Right forelimb (tissue), 1 donor: ENCODE measurements at regions not wholly inside any gene's neighbourhood (a gene's known extent, or its start where the extent isn't known, plus 50 kb on each side); places are given as distances from the start of the nearest gene placed in this dataset.

Experiments
- DNase-seq: peaks from one replicate; pipeline ENCODE4 v3.0.0-alpha.2; 2018

GRCh38 chr5:156232251-156232869 lies 94.6 kb upstream of the SGCD start:
- DNase-seq: no peak

GRCh38 chr5:156237361-156237760 lies 89.6 kb upstream of the SGCD start:
- DNase-seq: no peak

GRCh38 chr5:156239800-156240199 lies 87.2 kb upstream of the SGCD start:
- no peak for DNase-seq

- DNase-seq: no peak
Measured at GRCh38 chr5:156240414-156240813, 86.5 kb upstream of the SGCD start.

- DNase-seq: no peak
Measured at GRCh38 chr5:156241266-156241665, 85.7 kb upstream of the SGCD start.

- no peak for DNase-seq
Measured at GRCh38 chr5:156245895-156246294, 81.1 kb upstream of the SGCD start.

GRCh38 chr5:156251076-156251475 lies 75.9 kb upstream of the SGCD start:
- DNase-seq: no peak

- DNase-seq: no peak
Measured at GRCh38 chr5:156253130-156253529, 73.8 kb upstream of the SGCD start.

GRCh38 chr5:156254196-156254595 lies 72.8 kb upstream of the SGCD start:
- DNase-seq: no peak

GRCh38 chr5:156256642-156257041 lies 70.3 kb upstream of the SGCD start:
- no peak for DNase-seq

GRCh38 chr5:156258934-156259333 lies 68.0 kb upstream of the SGCD start:
- DNase-seq: no peak

- no peak for DNase-seq
Measured at GRCh38 chr5:156259618-156260017, 67.3 kb upstream of the SGCD start.

GRCh38 chr5:156261275-156261939 lies 65.6 kb upstream of the SGCD start:
- DNase-seq: no peak

GRCh38 chr5:156271569-156271968 lies 55.4 kb upstream of the SGCD start:
- DNase-seq: no peak

- DNase-seq: no peak
Measured at GRCh38 chr5:156272139-156272538, 54.8 kb upstream of the SGCD start.

GRCh38 chr5:156273325-156273724 lies 53.6 kb upstream of the SGCD start:
- DNase-seq: no peak

GRCh38 chr5:156274453-156274852 lies 52.5 kb upstream of the SGCD start:
- DNase-seq: no peak
